Mesothelial cell of epicardium (in vitro differentiated cells): ENCODE measurements at regions not wholly inside any gene's neighbourhood (a gene's known extent, or its start where the extent isn't known, plus 50 kb on each side); places are given as distances from the start of the nearest gene placed in this dataset.
A peak's percentile ranks its signal among the peaks of the same experiment; 100 is the strongest.

Experiments used
- DNase-seq, 2 experiments: peaks; one replicate each; pipeline ENCODE4 v3.0.0; 2021; ENCODE audit warnings: low spot score in 2 of 2; ENCODE audit not compliant: unreplicated experiment in 2 of 2
- H3K27ac Mint-ChIP-seq: 2 replicates; pipeline ENCODE4 v1.8.0; 2021; ENCODE audit warnings: mixed read lengths
- H3K27me3 Mint-ChIP-seq: 2 replicates; pipeline ENCODE4 v1.8.0; 2021; ENCODE audit warnings: low read depth, mixed read lengths
- H3K36me3 Mint-ChIP-seq: 2 replicates; pipeline ENCODE4 v1.8.0; 2021; ENCODE audit warnings: mixed read lengths
- H3K4me1 Mint-ChIP-seq: 2 replicates; pipeline ENCODE4 v1.8.0; 2021; ENCODE audit warnings: mixed read lengths
- H3K4me3 Mint-ChIP-seq: 2 replicates; pipeline ENCODE4 v1.8.0; 2021; ENCODE audit warnings: mild to moderate bottlenecking, moderate library complexity, mixed read lengths
- H3K9me3 Mint-ChIP-seq: 2 replicates; pipeline ENCODE4 v1.8.0; 2021; ENCODE audit warnings: mixed read lengths
- TF ChIP-seq, protein P1 (sequence below): fragments of 200-600 bp; sonication (generic); IDR thresholded peaks from one replicate; pipeline ENCODE4 v1.5.0; 2021; ENCODE audit warnings: antibody characterized with exemption; ENCODE audit not compliant: unreplicated experiment

DNA sequence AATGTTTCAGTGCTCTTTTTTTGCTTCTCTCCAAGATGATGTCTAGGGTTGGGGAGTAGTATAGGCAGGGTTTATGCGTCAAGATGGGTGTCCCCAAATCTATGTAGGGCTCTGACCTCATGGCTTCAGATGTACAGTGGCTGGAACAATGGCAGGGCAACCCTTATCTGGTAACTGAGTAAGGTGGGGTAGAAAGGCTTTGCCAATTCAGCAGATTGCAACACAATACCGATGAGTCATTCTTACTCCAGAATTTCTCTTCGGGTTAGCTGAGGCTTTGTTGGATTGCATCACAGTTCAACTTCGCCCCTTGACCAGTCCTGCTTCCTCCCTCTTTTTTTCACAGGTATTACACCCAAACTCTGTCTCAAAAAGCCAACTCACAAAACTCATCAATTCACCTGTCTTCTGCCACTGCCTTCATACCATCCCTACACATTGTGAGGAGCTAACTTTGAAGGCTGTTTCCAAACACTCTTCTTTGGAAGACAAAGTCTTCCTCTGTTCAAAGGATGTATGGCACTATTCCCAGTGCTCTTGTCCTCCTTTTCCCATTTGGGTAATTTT is 190.2 kb upstream of the CNOT2 start:
- H3K9me3 Mint-ChIP-seq: no peaks in the 10 kb centered on the region
- TF ChIP-seq, protein P1, sequence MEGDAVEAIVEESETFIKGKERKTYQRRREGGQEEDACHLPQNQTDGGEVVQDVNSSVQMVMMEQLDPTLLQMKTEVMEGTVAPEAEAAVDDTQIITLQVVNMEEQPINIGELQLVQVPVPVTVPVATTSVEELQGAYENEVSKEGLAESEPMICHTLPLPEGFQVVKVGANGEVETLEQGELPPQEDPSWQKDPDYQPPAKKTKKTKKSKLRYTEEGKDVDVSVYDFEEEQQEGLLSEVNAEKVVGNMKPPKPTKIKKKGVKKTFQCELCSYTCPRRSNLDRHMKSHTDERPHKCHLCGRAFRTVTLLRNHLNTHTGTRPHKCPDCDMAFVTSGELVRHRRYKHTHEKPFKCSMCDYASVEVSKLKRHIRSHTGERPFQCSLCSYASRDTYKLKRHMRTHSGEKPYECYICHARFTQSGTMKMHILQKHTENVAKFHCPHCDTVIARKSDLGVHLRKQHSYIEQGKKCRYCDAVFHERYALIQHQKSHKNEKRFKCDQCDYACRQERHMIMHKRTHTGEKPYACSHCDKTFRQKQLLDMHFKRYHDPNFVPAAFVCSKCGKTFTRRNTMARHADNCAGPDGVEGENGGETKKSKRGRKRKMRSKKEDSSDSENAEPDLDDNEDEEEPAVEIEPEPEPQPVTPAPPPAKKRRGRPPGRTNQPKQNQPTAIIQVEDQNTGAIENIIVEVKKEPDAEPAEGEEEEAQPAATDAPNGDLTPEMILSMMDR: no peak
- no peaks in the 10 kb centered on the region for H3K27me3 Mint-ChIP-seq
- DNase-seq: no peak
- no peak overlapping the region for H3K27ac Mint-ChIP-seq
- H3K4me1 Mint-ChIP-seq: peaks cover 18% of the 10 kb centered on the region
- no peak overlapping the region for H3K4me3 Mint-ChIP-seq
- H3K36me3 Mint-ChIP-seq: no peaks in the 10 kb centered on the region

DNA sequence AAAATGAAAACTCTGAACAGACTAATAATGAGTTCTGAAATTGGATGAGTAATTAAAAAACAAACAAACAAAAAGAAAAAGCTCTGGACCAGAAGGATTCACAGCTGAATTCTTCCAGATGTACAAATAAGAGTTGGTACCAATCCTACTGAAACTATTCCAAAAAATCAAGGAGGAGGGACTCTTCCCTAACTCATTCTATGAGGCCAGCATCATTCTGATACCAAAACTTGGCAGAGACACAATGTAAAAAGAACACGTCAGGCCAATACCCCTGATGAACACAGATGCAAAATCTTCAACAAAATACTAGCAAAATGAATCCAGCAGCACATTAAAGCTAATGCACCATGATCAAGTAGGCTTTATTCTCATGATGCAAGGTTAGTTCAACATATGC is 183.9 kb upstream of the CNOT2 start:
- DNase-seq: no peak
- Mint-ChIP-seq H3K9me3 (peaks cover 22% of the 10 kb centered on the region), H3K27me3 (no peaks in the 10 kb centered on the region), H3K4me1 (no peaks in the 10 kb centered on the region), H3K36me3 (no peaks in the 10 kb centered on the region), H3K4me3 (no peak overlapping the region), H3K27ac (no peak overlapping the region)
- TF ChIP-seq, protein P1: no peak

DNA sequence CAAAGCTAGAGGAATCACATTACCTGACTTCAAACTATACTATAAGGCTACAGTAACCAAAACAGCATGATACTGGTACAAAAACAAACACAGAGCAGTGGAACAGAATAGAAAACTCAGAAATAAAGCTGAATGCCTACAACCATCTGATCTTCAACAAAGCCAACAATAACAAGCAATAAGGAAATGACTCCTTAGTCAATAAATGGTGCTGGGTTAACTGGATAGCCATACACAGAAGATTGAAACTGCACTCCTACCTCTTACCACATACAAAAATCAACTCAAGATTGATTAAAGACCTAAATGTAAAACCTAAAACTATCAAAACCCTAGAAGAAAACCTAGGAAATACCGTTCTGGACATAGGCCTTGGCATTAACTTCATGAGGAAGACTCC is 182.6 kb upstream of the CNOT2 start:
- Mint-ChIP-seq H3K27ac (no peak overlapping the region), H3K27me3 (no peaks in the 10 kb centered on the region), H3K36me3 (no peaks in the 10 kb centered on the region), H3K4me1 (no peaks in the 10 kb centered on the region), H3K4me3 (no peak overlapping the region), H3K9me3 (peaks cover 22% of the 10 kb centered on the region)
- no peak for DNase-seq
- TF ChIP-seq, protein P1: no peak

DNA sequence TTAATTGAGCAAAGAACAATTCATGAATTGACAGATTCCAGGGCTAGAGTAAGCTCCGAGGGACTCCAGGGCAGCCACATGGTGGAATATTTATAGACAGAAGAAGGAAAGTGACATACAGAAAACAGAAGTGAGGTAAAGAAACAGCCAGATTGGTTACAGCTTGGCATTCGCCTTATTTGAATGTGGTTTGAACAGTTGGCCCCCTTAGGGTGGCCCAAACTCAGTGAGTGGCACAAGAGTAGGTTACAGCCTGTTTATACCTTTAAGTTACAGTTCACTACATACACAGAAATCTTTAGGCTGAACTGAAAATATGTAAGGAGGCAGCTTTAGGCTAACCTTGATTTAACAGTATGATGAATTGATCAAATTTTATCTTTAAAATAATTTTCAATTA is 174.5 kb upstream of the CNOT2 start:
- H3K36me3 Mint-ChIP-seq: no peaks in the 10 kb centered on the region

DNA sequence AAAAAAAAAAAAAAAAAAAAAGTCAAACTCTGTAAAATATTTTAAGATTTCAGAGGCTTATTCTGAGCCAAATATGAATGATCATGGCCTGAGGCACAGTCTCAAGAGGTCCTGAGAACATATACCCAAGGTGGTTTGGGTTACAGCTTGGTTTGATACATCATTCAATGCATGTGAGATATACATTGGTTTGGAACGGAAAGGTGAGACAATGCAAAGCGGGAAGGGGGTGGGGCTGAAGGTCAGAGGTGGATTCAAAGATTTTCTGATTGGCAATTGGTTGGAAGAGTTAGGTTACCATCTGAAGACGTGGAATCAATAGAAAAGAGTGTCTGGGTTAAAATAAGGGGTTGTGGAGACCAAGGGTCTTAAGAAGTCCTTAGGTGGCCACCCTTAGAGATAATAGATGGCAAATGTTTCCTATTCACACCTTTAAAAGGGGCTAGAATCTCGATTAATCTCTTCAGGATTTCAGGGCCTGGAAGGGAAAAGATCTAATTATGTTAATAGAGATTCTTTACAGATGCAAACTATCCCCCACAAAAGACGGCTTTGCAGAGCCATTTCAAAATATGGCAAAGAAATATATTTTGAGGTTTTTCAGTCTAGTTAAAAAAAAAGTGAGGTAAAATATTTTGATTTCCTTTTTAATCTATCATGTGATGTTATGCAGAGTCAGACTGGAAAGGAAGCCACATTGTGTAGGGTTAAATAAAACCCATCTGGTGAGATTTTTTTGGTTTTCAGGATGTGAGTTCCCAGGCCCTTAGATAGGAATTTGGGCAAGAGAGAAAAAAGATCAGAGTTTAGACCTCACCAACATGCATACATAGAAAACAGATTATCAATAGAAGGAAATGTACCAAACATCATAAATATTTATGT is 173.8 kb upstream of the CNOT2 start:
- TF ChIP-seq, protein P1: no peak
- no peak for DNase-seq
- Mint-ChIP-seq H3K9me3 (no peaks in the 10 kb centered on the region), H3K4me1 (peaks cover 23% of the 10 kb centered on the region), H3K27ac (peak overlapping the region; percentile 18), H3K27me3 (no peaks in the 10 kb centered on the region), H3K36me3 (no peaks in the 10 kb centered on the region), H3K4me3 (no peak overlapping the region)

More for the DNA sequence above, 174.5 kb upstream of the CNOT2 start:
- H3K4me3 Mint-ChIP-seq: no peak overlapping the region
- H3K27me3 Mint-ChIP-seq: no peaks in the 10 kb centered on the region
- TF ChIP-seq, protein P1: no peak
- H3K9me3 Mint-ChIP-seq: no peaks in the 10 kb centered on the region
- no peak for DNase-seq
- peaks cover 23% of the 10 kb centered on the region for H3K4me1 Mint-ChIP-seq
- peak overlapping the region; percentile 37 for H3K27ac Mint-ChIP-seq
